ENCODE measurements at regions not wholly inside any gene's neighbourhood (a gene's known extent, or its start where the extent isn't known, plus 50 kb on each side); places are given as distances from the start of the nearest gene placed in this dataset.

DNA sequence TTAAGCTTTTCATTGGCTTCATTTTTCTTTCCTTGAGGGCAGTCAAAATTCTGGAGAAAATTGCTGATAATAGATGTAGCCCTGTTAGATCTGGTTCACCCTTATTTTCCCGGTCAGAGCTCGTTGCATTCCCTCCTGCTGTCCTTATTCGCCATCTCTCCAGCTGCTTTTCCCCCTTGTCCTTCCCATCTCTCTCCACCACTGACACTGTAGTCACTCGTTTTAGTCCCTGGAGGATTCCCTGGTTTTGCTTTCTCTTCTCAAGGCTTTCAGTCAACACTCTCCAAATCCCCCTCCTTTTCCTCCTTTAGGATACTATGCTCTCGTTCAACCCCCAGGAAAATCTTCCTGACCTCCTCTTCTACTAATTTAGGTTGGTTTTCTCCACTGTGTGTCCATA, 83.1 kb downstream of the C21orf91 start (continued):
- no peak for TF ChIP-seq MED1 (CRISPR knock-in tag; IDR thresholded peaks at IDR 0.05; ENCODE audit: borderline replicate concordance)
- TF ChIP-seq HNRNPK (IDR thresholded peaks at IDR 0.05; ENCODE audit: low read depth, low read length, poor library complexity, severe bottlenecking): no peak
- no peak for TF ChIP-seq PHB2 (IDR thresholded peaks at IDR 0.05; ENCODE audit: low read depth)
- TF ChIP-seq, protein P1, sequence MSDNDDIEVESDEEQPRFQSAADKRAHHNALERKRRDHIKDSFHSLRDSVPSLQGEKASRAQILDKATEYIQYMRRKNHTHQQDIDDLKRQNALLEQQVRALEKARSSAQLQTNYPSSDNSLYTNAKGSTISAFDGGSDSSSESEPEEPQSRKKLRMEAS (CRISPR knock-in tag; IDR thresholded peaks at IDR 0.05): no peak
- TF ChIP-seq, protein P2, sequence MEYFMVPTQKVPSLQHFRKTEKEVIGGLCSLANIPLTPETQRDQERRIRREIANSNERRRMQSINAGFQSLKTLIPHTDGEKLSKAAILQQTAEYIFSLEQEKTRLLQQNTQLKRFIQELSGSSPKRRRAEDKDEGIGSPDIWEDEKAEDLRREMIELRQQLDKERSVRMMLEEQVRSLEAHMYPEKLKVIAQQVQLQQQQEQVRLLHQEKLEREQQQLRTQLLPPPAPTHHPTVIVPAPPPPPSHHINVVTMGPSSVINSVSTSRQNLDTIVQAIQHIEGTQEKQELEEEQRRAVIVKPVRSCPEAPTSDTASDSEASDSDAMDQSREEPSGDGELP (CRISPR knock-in tag; IDR thresholded peaks at IDR 0.05; ENCODE audit: borderline replicate concordance): no peak

DNA sequence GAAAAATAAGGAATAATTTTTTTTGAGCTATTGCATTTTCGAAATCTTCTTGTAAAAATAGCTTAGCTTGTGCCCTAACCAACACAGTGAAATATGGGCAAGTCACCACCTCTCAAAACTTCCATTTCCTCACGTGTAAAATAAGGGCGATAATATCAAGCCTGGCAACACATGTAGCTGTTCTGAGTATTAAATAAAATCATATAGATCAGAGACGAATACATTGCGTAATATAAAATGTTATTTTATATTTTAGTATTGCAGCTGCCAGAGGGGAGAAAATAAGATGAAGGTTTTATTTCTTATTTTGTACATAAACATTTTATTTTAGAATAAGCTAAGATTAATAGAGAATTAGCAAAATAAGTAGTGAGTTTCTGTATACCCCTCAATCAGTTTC, 85.9 kb downstream of the C21orf91 start:
- TF ChIP-seq CEBPB (tag; IDR thresholded peaks at IDR 0.05): peak; percentile 74
- TF ChIP-seq IRF2 (CRISPR knock-in tag; IDR thresholded peaks at IDR 0.05): no peak
- TF ChIP-seq MYNN (IDR thresholded peaks at IDR 0.05): no peak
- TF ChIP-seq MYNN (CRISPR knock-in tag; IDR thresholded peaks at IDR 0.05): no peak
- TF ChIP-seq SAP30 (IDR thresholded peaks at IDR 0.05; ENCODE audit: borderline replicate concordance, insufficient read depth, low read depth, low read length, poor library complexity, severe bottlenecking): no peak
- TF ChIP-seq ZNF644 (tag; IDR thresholded peaks at IDR 0.05; ENCODE audit: low read depth): no peak
- TF ChIP-seq CEBPG (CRISPR knock-in tag; IDR thresholded peaks at IDR 0.05): no peak
- peak in 1 of 2 experiments; percentile 89; a peak in 2 of 4 replicates for TF ChIP-seq CEBPG (tag; conservative IDR thresholded peaks at IDR 0.05 in 1 of 2, IDR thresholded peaks at IDR 0.05 in 1 of 2)
- no peak for TF ChIP-seq SAFB2 (IDR thresholded peaks at IDR 0.05; ENCODE audit: borderline replicate concordance, low read depth, low read length, severe bottlenecking)
- no peaks in the 10 kb centered on the region for H3K4me1 ChIP-seq (replicated peaks in 1 of 2; ENCODE audit: control insufficient read depth in 2 of 2, insufficient read depth in 2 of 2, low read length in 2 of 2)
- no peak overlapping the region for H2AFZ ChIP-seq (ENCODE audit: low read depth, low read length)
- H3K9ac ChIP-seq (ENCODE audit: insufficient read depth in 1 of 2, low read depth in 2 of 2, low read length in 2 of 2): no peak overlapping the region
- CTCF ChIA-PET (ENCODE audit: low intra/inter-chr PET ratio): no interaction called here
- BruUV-seq (replicated peaks): no TSS peak
- no peak overlapping the region for H3K4me3 ChIP-seq
- no peak overlapping the region for H3K4me2 ChIP-seq (ENCODE audit: insufficient read depth, low read length)
- no peaks in the 10 kb centered on the region for H3K9me1 ChIP-seq (ENCODE audit: control insufficient read depth, insufficient read depth, low read length)
- ATAC-seq (no peak), FAIRE-seq (no peak), DNase-seq (ENCODE audit: extremely low read depth in 1 of 4, low spot score in 3 of 4) (no peak)
- 12% methylated on average over 5 of the region's 5 CpGs for WGBS (ENCODE audit: insufficient coverage, low coverage, missing lambda C conversion rate)
- POLR2A ChIA-PET: no interaction called here
- H3K27me3 ChIP-seq (ENCODE audit: control insufficient read depth in 2 of 2, insufficient read depth in 2 of 2, low read length in 2 of 2): peaks cover 0 to 1% of the 10 kb centered on the region in 2 experiments; a peak in 2 of 5 replicates
- intact Hi-C loops (cut with micrococcal nuclease) (no loop called here), in situ Hi-C loops (cut with MboI) (no loop called here)
- H3K27ac ChIP-seq (ENCODE audit: extremely low read depth, low read depth, low read length): no peak overlapping the region
- H3K79me2 ChIP-seq (ENCODE audit: control insufficient read depth, insufficient read depth, low read length): no peaks in the 10 kb centered on the region
- no peaks in the 10 kb centered on the region; the same call in 1 of the 2 replicates for H4K20me1 ChIP-seq (replicated peaks; ENCODE audit: control insufficient read depth, insufficient read depth, low read length)
- H3K9me3 ChIP-seq (replicated peaks; ENCODE audit: control insufficient read depth, insufficient read depth, low read depth, low read length): no peaks in the 10 kb centered on the region
- no peaks in the 10 kb centered on the region for H3K36me3 ChIP-seq (ENCODE audit: control insufficient read depth, insufficient read depth, low read length)
